OCI-LY7 (cell line): ENCODE measurements at regions not wholly inside any gene's neighbourhood (a gene's known extent, or its start where the extent isn't known, plus 50 kb on each side); places are given as distances from the start of the nearest gene placed in this dataset.

ENCODE experiments used
- BruUV-seq: library from RNA; stranded (reverse); fragments of 400-500 nt; replicated peaks from 2 replicates; lab custom pipeline; 2021; lab: Mats Ljungman, UMichigan
- CTCF ChIA-PET: fragments of 300-600 bp; sonication (Branson Sonifier 250); formaldehyde crosslinking; loops from one replicate; lab custom pipeline; 2022; ENCODE audit warnings: antibody characterized with exemption; ENCODE audit not compliant: unreplicated experiment; lab: Charles Lee
- POLR2A ChIA-PET: fragments of 300-600 bp; sonication (Branson Sonifier 250); formaldehyde crosslinking; loops from one replicate; lab custom pipeline; 2022; ENCODE audit warnings: antibody characterized with exemption; lab: Charles Lee
- DNase-seq: peaks from one replicate; pipeline ENCODE4 v3.0.0-alpha.2; 2015; ENCODE audit warnings: low spot score
- H2AFZ ChIP-seq: fragments of 200-600 bp; sonication (generic), shearing (Covaris generic); 2 replicates; pipeline ENCODE4 v1.6.1; 2014; ENCODE audit warnings: mild to moderate bottlenecking, antibody characterized with exemption, low read length, moderate library complexity
- H3K27ac ChIP-seq: fragments of 200-600 bp; sonication (generic); 2 replicates; pipeline ENCODE4 v1.5.1; 2014; ENCODE audit warnings: mixed run types, low read depth, mild to moderate bottlenecking, moderate library complexity, low read length, inconsistent platforms; ENCODE audit not compliant: poor library complexity, severe bottlenecking
- H3K36me3 ChIP-seq: fragments of 200-600 bp; sonication (generic); 2 replicates; pipeline ENCODE4 v1.6.1; 2014; ENCODE audit warnings: mild to moderate bottlenecking, antibody characterized with exemption, low read length, moderate library complexity, mixed read lengths; ENCODE audit not compliant: insufficient read depth
- H3K4me1 ChIP-seq: fragments of 200-600 bp; sonication (generic); 2 replicates; pipeline ENCODE4 v1.5.1; 2014; ENCODE audit warnings: mild to moderate bottlenecking, low read length; ENCODE audit not compliant: insufficient read depth, poor library complexity, severe bottlenecking
- H3K4me2 ChIP-seq: fragments of 200-600 bp; sonication (generic); 2 replicates; pipeline ENCODE4 v1.6.1; 2014; ENCODE audit warnings: mild to moderate bottlenecking, low read length
- H3K4me3 ChIP-seq: fragments of 200-600 bp; sonication (generic); 2 replicates; pipeline ENCODE4 v1.5.1; 2014; ENCODE audit warnings: mild to moderate bottlenecking, low read depth, low read length; ENCODE audit not compliant: poor library complexity, severe bottlenecking
- H3K79me2 ChIP-seq: fragments of 200-600 bp; sonication (generic); 2 replicates; pipeline ENCODE4 v1.6.1; 2016; ENCODE audit warnings: low read depth, mild to moderate bottlenecking, low read length, moderate library complexity, mixed read lengths; ENCODE audit not compliant: insufficient read depth
- H3K9me2 ChIP-seq: fragments of 200-600 bp; sonication (generic); 2 replicates; pipeline ENCODE4 v1.6.1; 2016; ENCODE audit warnings: mild to moderate bottlenecking, low read length, mixed read lengths; ENCODE audit not compliant: insufficient read depth
- H3K9me3 ChIP-seq: fragments of 200-600 bp; sonication (generic); 2 replicates; pipeline ENCODE4 v1.6.1; 2014; ENCODE audit warnings: mild to moderate bottlenecking, mixed run types, low read length, mixed read lengths
- H4K20me1 ChIP-seq: fragments of 200-600 bp; sonication (generic); 2 replicates; pipeline ENCODE4 v1.6.1; 2014; ENCODE audit warnings: mild to moderate bottlenecking, antibody characterized with exemption, low read length, moderate library complexity, mixed read lengths; ENCODE audit not compliant: insufficient read depth
- CTCF ChIP-seq: fragments of 200-600 bp; sonication (generic); conservative IDR thresholded peaks from 2 replicates; pipeline ENCODE4 v1.5.1; 2014; ENCODE audit warnings: mild to moderate bottlenecking, antibody characterized with exemption, low read length, moderate library complexity, mixed read lengths
- EZH2phosphoT487 ChIP-seq: fragments of 200-600 bp; sonication (generic); IDR thresholded peaks from 2 replicates; pipeline ENCODE4 v1.6.1; 2018; ENCODE audit warnings: low read depth, borderline replicate concordance, mild to moderate bottlenecking, mixed run types, antibody characterized with exemption, low read length, moderate library complexity, mixed read lengths
- intact Hi-C: fragments of 100-400 bp; cut with micrococcal nuclease; formaldehyde crosslinking; loops from one replicate; pipeline ENCODE4 v1.10.0; 2022; ENCODE audit not compliant: unreplicated experiment

- ChIA-PET CTCF (no interaction called here), POLR2A (no interaction called here)
- Histone ChIP-seq H3K27ac (no peak overlapping the region), H4K20me1 (no peaks in the 10 kb centered on the region), H3K4me1 (no peaks in the 10 kb centered on the region), H2AFZ (no peak overlapping the region), H3K36me3 (no peaks in the 10 kb centered on the region), H3K4me3 (no peak overlapping the region), H3K4me2 (no peak overlapping the region), H3K9me2 (no peaks in the 10 kb centered on the region), H3K9me3 (no peaks in the 10 kb centered on the region), H3K79me2 (no peaks in the 10 kb centered on the region)
- TF ChIP-seq CTCF (no peak), EZH2phosphoT487 (no peak)
- no TSS peak for BruUV-seq
- intact Hi-C loops = no loop called here
- DNase-seq = no peak
Measured at GRCh38 chr16:82300374-82300951, 130.4 kb upstream of the MPHOSPH6 start.

- no peak for DNase-seq
- Histone ChIP-seq H3K9me2 (no peaks in the 10 kb centered on the region), H3K4me1 (no peaks in the 10 kb centered on the region), H3K9me3 (no peaks in the 10 kb centered on the region), H3K4me2 (no peak overlapping the region), H2AFZ (no peak overlapping the region), H3K36me3 (no peaks in the 10 kb centered on the region), H3K79me2 (no peaks in the 10 kb centered on the region), H3K27ac (no peak overlapping the region), H3K4me3 (no peak overlapping the region), H4K20me1 (no peaks in the 10 kb centered on the region)
- no TSS peak for BruUV-seq
- ChIA-PET POLR2A (interaction anchor here (0.6 kb wide), 1 partner anchor 8 kb away, joined by 4 read pairs; no protein-coding TSS in a partner anchor), CTCF (no interaction called here)
- TF ChIP-seq CTCF = no peak
- no peak for TF ChIP-seq EZH2phosphoT487
- intact Hi-C loops = no loop called here
Measured at GRCh38 chr16:82298472-82298871, 128.4 kb upstream of the MPHOSPH6 start.

GRCh38 chr16:82295290-82296201, 125.5 kb upstream of the MPHOSPH6 start:
- H2AFZ ChIP-seq = no peak overlapping the region
- H3K9me3 ChIP-seq = no peaks in the 10 kb centered on the region
- no peaks in the 10 kb centered on the region for H3K79me2 ChIP-seq
- H3K4me1 ChIP-seq = no peaks in the 10 kb centered on the region
- no peaks in the 10 kb centered on the region for H4K20me1 ChIP-seq
- H3K4me3 ChIP-seq = no peak overlapping the region
- H3K9me2 ChIP-seq = no peaks in the 10 kb centered on the region
- DNase-seq = no peak
- POLR2A ChIA-PET = no interaction called here
- intact Hi-C loops = no loop called here
- CTCF ChIA-PET = no interaction called here
- H3K27ac ChIP-seq = no peak overlapping the region
- no TSS peak for BruUV-seq
- no peak overlapping the region for H3K4me2 ChIP-seq
- H3K36me3 ChIP-seq = no peaks in the 10 kb centered on the region
- TF ChIP-seq CTCF (no peak), EZH2phosphoT487 (no peak)
